RCC 7860 (cell line): ENCODE measurements at regions not wholly inside any gene's neighbourhood (a gene's known extent, or its start where the extent isn't known, plus 50 kb on each side); places are given as distances from the start of the nearest gene placed in this dataset.
"Not testable (repeated sequence)": the region's sequence is repeated elsewhere in the genome, so short reads cannot be mapped to it uniquely, and the experiment has no call there.

Experiments
- DNase-seq: peaks from one replicate; pipeline ENCODE4 v3.0.0-alpha.2; 2015; ENCODE audit warnings: low spot score
- FAIRE-seq: peaks from 2 replicates; lab custom pipeline; 2012; peaks lifted over from hg19 to GRCh38; lab: Jason Lieb, UNC

GRCh38 chr1:121517586-121518230 lies 332.9 kb downstream of the SRGAP2C start:
- FAIRE-seq (no peak), DNase-seq (no peak)

- DNase-seq (no peak), FAIRE-seq (no peak)
These were observed 333.9 kb downstream of the SRGAP2C start for GRCh38 chr1:121518726-121519041.

- no peak for FAIRE-seq
- no peak for DNase-seq
These were observed 334.4 kb downstream of the SRGAP2C start for GRCh38 chr1:121519042-121519755.

GRCh38 chr1:121519756-121520286 lies 335.0 kb downstream of the SRGAP2C start:
- not testable (repeated sequence) for DNase-seq, FAIRE-seq

- FAIRE-seq: no peak
- DNase-seq: no peak
These were observed 337.4 kb downstream of the SRGAP2C start for GRCh38 chr1:121522061-121522759.

- not testable (repeated sequence) for FAIRE-seq, DNase-seq
These were observed 338.3 kb downstream of the SRGAP2C start for GRCh38 chr1:121523112-121523511.

GRCh38 chr1:121525355-121525754 lies 340.6 kb downstream of the SRGAP2C start:
- FAIRE-seq: no peak

GRCh38 chr1:121528958-121529357 lies 344.2 kb downstream of the SRGAP2C start:
- FAIRE-seq, DNase-seq: not testable (repeated sequence)

More at GRCh38 chr1:121525355-121525754, 340.6 kb downstream of the SRGAP2C start:
- no peak for DNase-seq

- FAIRE-seq, DNase-seq: not testable (repeated sequence)
These were observed 345.3 kb downstream of the SRGAP2C start for GRCh38 chr1:121530026-121530425.

GRCh38 chr1:121531747-121532146 lies 347.0 kb downstream of the SRGAP2C start:
- not testable (repeated sequence) for DNase-seq, FAIRE-seq

GRCh38 chr1:121538148-121538547 lies 353.4 kb downstream of the SRGAP2C start:
- DNase-seq, FAIRE-seq: not testable (repeated sequence)

GRCh38 chr1:121538943-121539575 lies 354.3 kb downstream of the SRGAP2C start:
- no peak for FAIRE-seq
- DNase-seq: no peak

GRCh38 chr1:121543988-121544387 lies 359.2 kb downstream of the SRGAP2C start:
- not testable (repeated sequence) for FAIRE-seq, DNase-seq

GRCh38 chr1:121544500-121544899 lies 359.7 kb downstream of the SRGAP2C start:
- DNase-seq: no peak
- no peak for FAIRE-seq

- FAIRE-seq, DNase-seq: not testable (repeated sequence)
These were observed 361.1 kb downstream of the SRGAP2C start for GRCh38 chr1:121545899-121546298.

GRCh38 chr1:121546830-121547591 lies 362.2 kb downstream of the SRGAP2C start:
- DNase-seq: no peak
- FAIRE-seq: no peak

- FAIRE-seq, DNase-seq: not testable (repeated sequence)
These were observed 363.0 kb downstream of the SRGAP2C start for GRCh38 chr1:121547726-121548125.

GRCh38 chr1:121550817-121551216 lies 366.0 kb downstream of the SRGAP2C start:
- FAIRE-seq, DNase-seq: not testable (repeated sequence)

GRCh38 chr1:121551491-121551890 lies 366.7 kb downstream of the SRGAP2C start:
- DNase-seq, FAIRE-seq: not testable (repeated sequence)

GRCh38 chr1:121556560-121556959 lies 371.8 kb downstream of the SRGAP2C start:
- DNase-seq, FAIRE-seq: not testable (repeated sequence)
